OCI-LY1 (cell line): ENCODE measurements at regions not wholly inside any gene's neighbourhood (a gene's known extent, or its start where the extent isn't known, plus 50 kb on each side); places are given as distances from the start of the nearest gene placed in this dataset.

Experiments used
- EZH2 ChIP-seq: fragments of 200-600 bp; sonication (generic), shearing (Covaris generic); IDR thresholded peaks from 2 replicates; pipeline ENCODE4 v1.8.0; 2017; ENCODE audit warnings: borderline replicate concordance, mixed run types, mild to moderate bottlenecking, antibody characterized with exemption, low read length, moderate library complexity, mixed read lengths
- TF ChIP-seq, protein P1 (sequence below): fragments of 200-600 bp; sonication (generic), shearing (Covaris generic); IDR thresholded peaks from 2 replicates; pipeline ENCODE4 v1.5.1; 2017; ENCODE audit warnings: mild to moderate bottlenecking, antibody characterized with exemption, low read length, moderate library complexity, mixed read lengths

DNA sequence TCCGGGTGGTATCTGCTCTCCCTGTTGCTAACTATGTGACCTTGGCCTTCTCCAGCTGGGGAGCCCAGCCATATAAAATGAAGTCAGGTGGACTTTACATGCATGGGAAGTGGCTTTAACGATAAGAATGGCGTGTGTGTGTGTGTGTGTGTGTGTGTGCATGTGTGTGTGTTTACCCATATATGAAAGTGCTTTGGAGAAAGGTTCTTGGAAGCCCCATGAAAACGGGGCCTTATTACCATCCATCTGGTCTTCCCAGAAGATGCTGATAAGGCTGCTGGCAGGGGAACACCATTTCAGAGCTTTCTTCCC is 94.8 kb downstream of the LRRC74A start:
- TF ChIP-seq, protein P1, sequence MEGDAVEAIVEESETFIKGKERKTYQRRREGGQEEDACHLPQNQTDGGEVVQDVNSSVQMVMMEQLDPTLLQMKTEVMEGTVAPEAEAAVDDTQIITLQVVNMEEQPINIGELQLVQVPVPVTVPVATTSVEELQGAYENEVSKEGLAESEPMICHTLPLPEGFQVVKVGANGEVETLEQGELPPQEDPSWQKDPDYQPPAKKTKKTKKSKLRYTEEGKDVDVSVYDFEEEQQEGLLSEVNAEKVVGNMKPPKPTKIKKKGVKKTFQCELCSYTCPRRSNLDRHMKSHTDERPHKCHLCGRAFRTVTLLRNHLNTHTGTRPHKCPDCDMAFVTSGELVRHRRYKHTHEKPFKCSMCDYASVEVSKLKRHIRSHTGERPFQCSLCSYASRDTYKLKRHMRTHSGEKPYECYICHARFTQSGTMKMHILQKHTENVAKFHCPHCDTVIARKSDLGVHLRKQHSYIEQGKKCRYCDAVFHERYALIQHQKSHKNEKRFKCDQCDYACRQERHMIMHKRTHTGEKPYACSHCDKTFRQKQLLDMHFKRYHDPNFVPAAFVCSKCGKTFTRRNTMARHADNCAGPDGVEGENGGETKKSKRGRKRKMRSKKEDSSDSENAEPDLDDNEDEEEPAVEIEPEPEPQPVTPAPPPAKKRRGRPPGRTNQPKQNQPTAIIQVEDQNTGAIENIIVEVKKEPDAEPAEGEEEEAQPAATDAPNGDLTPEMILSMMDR = no peak
- TF ChIP-seq EZH2 = no peak
